H9 (cell line): ENCODE measurements at regions not wholly inside any gene's neighbourhood (a gene's known extent, or its start where the extent isn't known, plus 50 kb on each side); places are given as distances from the start of the nearest gene placed in this dataset.

Source experiments
- DNase-seq: peaks from one replicate; pipeline ENCODE4 v3.0.0-alpha.2; 2017
- H2AFZ ChIP-seq: one replicate; pipeline ENCODE4 v1.6.1; 2013; ENCODE audit warnings: mild to moderate bottlenecking, low read length, control low read depth, moderate library complexity
- H2AK5ac ChIP-seq: 2 replicates; pipeline ENCODE4 v1.6.1; 2013; ENCODE audit warnings: low read length, control low read depth, mixed read lengths; ENCODE audit not compliant: insufficient read length
- H2BK120ac ChIP-seq: one replicate; pipeline ENCODE4 v1.6.1; 2013; ENCODE audit warnings: low read depth, mild to moderate bottlenecking, low read length, control low read depth, inconsistent platforms; ENCODE audit not compliant: poor library complexity, severe bottlenecking
- H2BK12ac ChIP-seq: 2 replicates; pipeline ENCODE4 v1.6.1; 2013; ENCODE audit warnings: low read length, control low read depth, mixed read lengths, low read depth; ENCODE audit not compliant: insufficient read length
- H2BK15ac ChIP-seq: 2 replicates; pipeline ENCODE4 v1.6.1; 2013; ENCODE audit warnings: low read depth, low read length, control low read depth
- H2BK20ac ChIP-seq: one replicate; pipeline ENCODE4 v1.6.1; 2013; ENCODE audit warnings: low read depth, mild to moderate bottlenecking, low read length, control low read depth, inconsistent platforms; ENCODE audit not compliant: poor library complexity, severe bottlenecking
- H2BK5ac ChIP-seq: 2 replicates; pipeline ENCODE4 v1.6.1; 2013; ENCODE audit warnings: low read length, control low read depth, mixed read lengths; ENCODE audit not compliant: insufficient read length
- H3K14ac ChIP-seq: 2 replicates; pipeline ENCODE4 v1.6.1; 2013; ENCODE audit warnings: low read length, control low read depth; ENCODE audit not compliant: insufficient read depth
- H3K18ac ChIP-seq: 2 replicates; pipeline ENCODE4 v1.6.1; 2013; ENCODE audit warnings: low read depth, mild to moderate bottlenecking, mixed read lengths, low read length, control low read depth; ENCODE audit not compliant: insufficient read length
- H3K23ac ChIP-seq: 2 replicates; pipeline ENCODE4 v1.6.1; 2013; ENCODE audit warnings: low read length, control low read depth, mixed read lengths, low read depth; ENCODE audit not compliant: insufficient read length
- H3K23me2 ChIP-seq: 2 replicates; pipeline ENCODE4 v1.6.1; 2013; ENCODE audit warnings: low read depth, mild to moderate bottlenecking, mixed read lengths, low read length, control low read depth; ENCODE audit not compliant: insufficient read length, poor library complexity, severe bottlenecking
- H3K27ac ChIP-seq: 2 replicates; pipeline ENCODE4 v1.5.1; 2013; ENCODE audit warnings: low read length, control low read depth, mixed read lengths, low read depth; ENCODE audit not compliant: insufficient read length
- H3K27me3 ChIP-seq: 2 replicates; pipeline ENCODE4 v1.6.1; 2013; ENCODE audit warnings: low read length, control low read depth, inconsistent platforms; ENCODE audit not compliant: insufficient read depth
- H3K4ac ChIP-seq: 2 replicates; pipeline ENCODE4 v1.6.1; 2013; ENCODE audit warnings: low read depth, mild to moderate bottlenecking, control low read depth, inconsistent platforms, low read length, moderate library complexity
- H3K4me1 ChIP-seq: 2 replicates; pipeline ENCODE4 v1.6.1; 2013; ENCODE audit warnings: low read length, control low read depth, inconsistent platforms; ENCODE audit not compliant: insufficient read depth
- H3K4me2 ChIP-seq: 2 replicates; pipeline ENCODE4 v1.6.1; 2013; ENCODE audit warnings: low read length, control low read depth, mixed read lengths; ENCODE audit not compliant: insufficient read length, insufficient read depth
- H3K56ac ChIP-seq: 2 replicates; pipeline ENCODE4 v1.6.1; 2013; ENCODE audit warnings: low read depth, mild to moderate bottlenecking, mixed read lengths, low read length, control low read depth; ENCODE audit not compliant: insufficient read length
- H3K79me1 ChIP-seq: 2 replicates; pipeline ENCODE4 v1.6.1; 2013; ENCODE audit warnings: low read depth, mild to moderate bottlenecking, moderate library complexity, low read length, control low read depth, inconsistent platforms; ENCODE audit not compliant: insufficient read depth, poor library complexity, severe bottlenecking
- H3K79me2 ChIP-seq: 2 replicates; pipeline ENCODE4 v1.6.1; 2013; ENCODE audit warnings: low read length, control low read depth, inconsistent platforms; ENCODE audit not compliant: insufficient read depth
- H3K9ac ChIP-seq: 2 replicates; pipeline ENCODE4 v1.6.1; 2013; ENCODE audit warnings: low read length, control low read depth, mixed read lengths; ENCODE audit not compliant: insufficient read length; ENCODE audit errors: extremely low read depth
- H3K9me3 ChIP-seq: one replicate; pipeline ENCODE4 v1.6.1; 2013; ENCODE audit warnings: low read depth, low read length, inconsistent platforms; ENCODE audit not compliant: control insufficient read depth
- H3T11ph ChIP-seq: one replicate; pipeline ENCODE4 v1.6.1; 2013; ENCODE audit warnings: mild to moderate bottlenecking, low read length, control low read depth, inconsistent platforms
- H4K20me1 ChIP-seq: one replicate; pipeline ENCODE4 v1.6.1; 2013; ENCODE audit not compliant: control insufficient read depth, insufficient read length, insufficient read depth
- H4K5ac ChIP-seq: 2 replicates; pipeline ENCODE4 v1.6.1; 2013; ENCODE audit warnings: low read depth, mild to moderate bottlenecking, mixed read lengths, low read length, control low read depth; ENCODE audit not compliant: insufficient read length
- H4K8ac ChIP-seq: replicated peaks from 2 replicates; pipeline ENCODE4 v1.6.1; 2013; ENCODE audit warnings: low read length, control low read depth, mixed read lengths, low read depth; ENCODE audit not compliant: insufficient read length
- H4K91ac ChIP-seq: 2 replicates; pipeline ENCODE4 v1.6.1; 2013; ENCODE audit warnings: low read depth, mild to moderate bottlenecking, moderate library complexity, mixed read lengths, low read length, control low read depth; ENCODE audit not compliant: insufficient read length
- H3K27ac Mint-ChIP-seq, 3 experiments: 2 replicates in 2 of 3; 3 replicates in 1 of 3; pipeline ENCODE4 v1.8.0; 2020 to 2021; ENCODE audit warnings: mixed read lengths in 3 of 3, mild to moderate bottlenecking in 1 of 3, moderate library complexity in 1 of 3
- H3K27me3 Mint-ChIP-seq: 2 replicates; pipeline ENCODE4 v1.8.0; 2021; ENCODE audit warnings: low read depth, mild to moderate bottlenecking, moderate library complexity, mixed read lengths
- H3K36me3 Mint-ChIP-seq, 3 experiments: 2 replicates in 2 of 3; 3 replicates in 1 of 3; pipeline ENCODE4 v1.8.0; 2020 to 2021; ENCODE audit warnings: low read depth in 3 of 3, mixed read lengths in 3 of 3; ENCODE audit not compliant: insufficient read depth in 1 of 3
- H3K4me1 Mint-ChIP-seq, 2 experiments: 2 replicates each; pipeline ENCODE4 v1.8.0; 2020; ENCODE audit warnings: mixed read lengths in 2 of 2
- H3K4me3 Mint-ChIP-seq, 2 experiments: 2 replicates in 1 of 2; 3 replicates in 1 of 2; pipeline ENCODE4 v1.8.0; 2020 to 2021; ENCODE audit warnings: mild to moderate bottlenecking in 2 of 2, mixed read lengths in 2 of 2, moderate library complexity in 1 of 2
- H3K9me3 Mint-ChIP-seq, 2 experiments: 2 replicates in 1 of 2; 3 replicates in 1 of 2; pipeline ENCODE4 v1.8.0; 2020; ENCODE audit warnings: mild to moderate bottlenecking in 2 of 2, mixed read lengths in 2 of 2, moderate library complexity in 1 of 2
- CTCF ChIP-seq: fragments of 200-600 bp; sonication (generic); conservative IDR thresholded peaks from 3 replicates; pipeline ENCODE4 v1.8.0; 2021; ENCODE audit warnings: antibody characterized with exemption, mild to moderate bottlenecking

GRCh38 chr14:84351646-84352045, 1178.3 kb upstream of the FLRT2 start:
- Mint-ChIP-seq H3K36me3 (no peaks in the 10 kb centered on the region; a peak in 1 of 7 replicates), H3K27me3 (no peaks in the 10 kb centered on the region), H3K4me1 (no peaks in the 10 kb centered on the region), H3K9me3 (peaks cover 4 to 6% of the 10 kb centered on the region in 2 experiments; a peak in 4 of 5 replicates), H3K4me3 (no peak overlapping the region), H3K27ac (0 out of 7 replicates have a peak overlapping the region, but pooled peaks of 1 of the 3 experiments have one; percentile 37)
- H3K56ac ChIP-seq: no peak overlapping the region
- H3K27ac ChIP-seq: no peak overlapping the region
- no peak overlapping the region for H2BK120ac ChIP-seq
- H3K9me3 ChIP-seq: no peaks in the 10 kb centered on the region
- H2BK15ac ChIP-seq: no peak overlapping the region
- H3K27me3 ChIP-seq: no peaks in the 10 kb centered on the region
- no peaks in the 10 kb centered on the region for H4K20me1 ChIP-seq
- DNase-seq: no peak
- H3K4me1 ChIP-seq: no peaks in the 10 kb centered on the region
- H2BK12ac ChIP-seq: no peak overlapping the region
- H3K4ac ChIP-seq: no peak overlapping the region
- H3T11ph ChIP-seq: no peak overlapping the region
- H3K23ac ChIP-seq: no peak overlapping the region
- no peak overlapping the region for H4K5ac ChIP-seq
- H3K79me2 ChIP-seq: no peaks in the 10 kb centered on the region
- no peak overlapping the region for H2AFZ ChIP-seq
- no peak overlapping the region for H3K4me2 ChIP-seq
- no peaks in the 10 kb centered on the region for H3K23me2 ChIP-seq
- no peak overlapping the region for H2BK5ac ChIP-seq
- no peak overlapping the region for H3K9ac ChIP-seq
- no peak overlapping the region for H2BK20ac ChIP-seq
- H4K91ac ChIP-seq: no peak overlapping the region
- H2AK5ac ChIP-seq: no peak overlapping the region
- no peak overlapping the region for H4K8ac ChIP-seq
- H3K14ac ChIP-seq: no peak overlapping the region
- H3K18ac ChIP-seq: no peak overlapping the region
- no peak for TF ChIP-seq CTCF
- H3K79me1 ChIP-seq: no peaks in the 10 kb centered on the region
